Stimulated activated CD8-positive, alpha-beta memory T cell treated with anti-CD3 and anti-CD28 coated beads, Interleukin-2, amount 100 ng/mL, for 1 hour (primary cell): ENCODE measurements at regions not wholly inside any gene's neighbourhood (a gene's known extent, or its start where the extent isn't known, plus 50 kb on each side); places are given as distances from the start of the nearest gene placed in this dataset.
"Not testable (repeated sequence)": the region's sequence is repeated elsewhere in the genome, so short reads cannot be mapped to it uniquely, and the experiment has no call there.

Experiments used
- DNase-seq, 2 donors: peaks; one replicate each; pipeline ENCODE4 v3.0.0-alpha.2; 2020; ENCODE audit warnings: low read depth in 2 of 2

DNA sequence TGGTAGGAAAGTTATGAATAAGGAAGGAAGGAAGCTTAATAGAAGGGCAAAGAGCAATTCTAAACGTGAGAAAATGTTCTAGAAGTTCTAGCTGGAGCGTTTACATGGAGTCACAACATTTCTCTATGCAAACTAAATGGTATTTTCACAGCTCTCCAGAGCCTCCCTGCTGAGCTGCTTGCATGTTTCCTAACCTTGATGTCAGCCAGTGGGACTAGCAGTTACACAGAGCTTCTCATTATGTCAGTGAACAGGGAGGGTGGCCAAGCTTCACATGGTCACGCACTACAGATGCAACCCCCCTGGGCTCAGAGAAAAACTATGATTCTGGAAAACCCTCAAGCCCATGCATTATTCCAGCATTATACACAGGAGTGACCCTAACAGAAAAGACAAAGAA, 153.4 kb upstream of the CCDC150 start:
- no peak for DNase-seq

DNA sequence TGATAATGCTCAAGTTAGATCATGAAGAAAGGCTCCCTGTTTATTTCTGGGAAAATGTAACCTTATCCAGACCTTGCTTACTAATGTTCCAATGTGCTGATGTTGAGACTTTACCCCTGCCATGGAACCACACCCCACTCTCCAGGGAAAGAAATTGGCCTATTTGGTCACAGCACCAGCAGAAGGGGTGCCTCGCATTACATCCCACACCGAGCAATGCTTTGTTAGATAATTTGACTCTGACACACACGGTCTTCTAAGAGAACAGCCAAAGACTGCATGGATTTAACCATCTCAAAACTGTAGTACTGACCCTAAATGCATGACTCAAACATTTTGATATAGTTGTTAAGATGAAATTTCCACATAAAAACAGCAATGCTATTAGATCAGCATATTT, 152.1 kb upstream of the CCDC150 start:
- no peak for DNase-seq

DNA sequence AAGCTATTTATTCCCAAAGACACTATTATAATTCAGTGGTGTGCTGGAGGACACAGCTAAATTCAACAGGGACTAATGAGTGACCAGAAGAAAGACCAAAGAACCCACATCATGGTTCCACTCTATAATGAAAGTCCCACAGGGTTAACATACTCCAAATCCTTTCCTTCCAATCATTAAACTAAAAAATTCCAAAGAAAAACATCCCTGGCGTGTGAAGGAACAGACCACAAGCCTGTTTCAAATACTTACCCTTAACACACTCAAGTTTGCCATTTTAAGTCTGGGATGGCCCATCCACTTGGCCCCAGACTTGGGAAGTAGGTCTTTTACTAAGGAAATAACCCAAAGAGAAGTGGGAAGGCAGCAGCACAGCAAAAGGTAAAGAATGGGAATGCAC, 150.1 kb upstream of the CCDC150 start:
- no peak for DNase-seq

DNA sequence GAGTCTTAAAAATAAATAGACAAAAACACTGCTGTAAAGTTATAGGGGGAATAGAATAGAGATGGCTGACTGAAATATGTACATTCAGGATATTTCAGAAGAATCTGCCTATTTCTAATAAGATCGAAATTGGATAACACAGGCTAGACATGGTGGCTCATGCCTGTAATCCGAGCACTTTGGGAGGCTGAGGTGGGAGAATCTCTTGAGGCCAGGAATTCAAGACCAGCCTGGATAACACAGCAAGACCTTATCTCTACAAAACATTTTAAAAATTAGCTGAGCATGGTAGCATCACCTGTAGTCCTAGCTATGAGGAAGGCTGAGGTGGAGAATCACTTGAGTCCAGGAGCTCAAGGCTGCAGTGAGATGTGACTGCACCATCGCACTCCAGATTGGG, 146.6 kb upstream of the CCDC150 start:
- no peak for DNase-seq

DNA sequence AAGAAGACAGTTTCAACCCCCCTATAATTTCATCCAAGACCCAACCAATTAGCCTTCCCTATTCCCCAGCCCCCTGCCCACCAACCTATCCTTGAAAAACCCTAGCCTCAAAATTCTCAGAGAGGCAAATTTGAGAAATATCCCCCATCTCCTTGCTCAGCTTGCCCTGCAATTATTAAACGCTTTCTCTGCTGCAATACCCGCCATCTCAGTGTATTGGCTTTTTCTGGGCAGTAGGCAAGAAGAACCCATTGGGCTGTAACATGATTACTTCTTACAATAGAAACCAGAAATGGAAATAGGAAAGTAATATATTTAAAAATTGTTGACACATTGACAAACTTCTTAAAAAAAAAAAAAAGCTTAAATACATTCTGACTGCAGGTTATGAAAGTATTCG, 140.6 kb upstream of the CCDC150 start:
- no peak for DNase-seq

DNA sequence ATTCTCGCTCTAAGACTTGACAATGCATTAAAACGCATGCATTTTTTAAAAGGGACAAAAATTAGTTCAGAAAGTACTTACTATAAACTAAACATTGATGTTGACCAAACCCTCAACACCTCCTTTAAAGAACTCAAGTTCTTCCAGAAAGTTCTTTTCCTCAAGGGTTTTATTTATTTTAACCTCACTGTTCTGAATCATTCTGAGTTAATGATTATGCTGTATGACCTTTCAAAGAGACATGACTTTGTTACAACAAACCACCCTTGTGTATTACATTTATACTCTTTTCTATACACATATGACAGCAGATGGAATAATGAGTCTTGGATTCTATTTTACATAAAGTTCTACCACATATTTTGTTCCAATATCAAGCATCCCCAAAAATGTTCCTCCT, 139.8 kb upstream of the CCDC150 start:
- no peak for DNase-seq

DNA sequence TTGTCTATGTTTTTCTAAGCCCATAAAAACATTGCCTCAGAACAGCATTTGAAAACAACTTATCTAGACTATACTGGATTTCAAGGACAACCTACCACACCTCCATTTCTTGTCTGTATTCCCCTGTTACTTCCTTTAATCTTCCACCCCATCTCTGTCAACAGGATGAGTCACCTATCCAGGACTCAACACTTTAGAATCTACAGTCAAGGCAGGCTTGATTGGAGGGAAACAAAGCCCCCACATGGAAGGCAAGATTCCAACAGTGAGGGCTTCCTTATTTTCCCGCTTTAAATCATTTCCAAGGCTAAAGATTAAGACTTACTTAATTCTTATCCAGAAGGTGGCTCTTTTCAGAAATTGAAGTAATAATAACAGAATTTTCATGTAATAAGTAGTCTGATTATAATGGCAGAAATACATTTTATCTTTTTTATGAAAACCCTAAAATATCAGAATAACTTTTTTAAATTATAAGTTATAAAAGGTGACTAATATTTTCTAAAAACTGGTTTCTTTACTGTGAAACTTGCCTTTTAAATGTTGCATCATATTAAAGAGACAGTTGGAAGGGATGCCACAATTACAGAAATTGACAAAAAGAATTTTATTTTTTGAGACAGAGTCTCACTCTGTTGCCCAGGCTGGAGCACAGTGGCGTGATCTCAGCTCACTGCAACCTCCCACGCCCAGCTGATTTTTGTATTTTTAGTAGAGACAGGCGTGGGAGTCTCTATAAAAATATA, 138.7 kb upstream of the CCDC150 start:
- DNase-seq, result no peak

DNA sequence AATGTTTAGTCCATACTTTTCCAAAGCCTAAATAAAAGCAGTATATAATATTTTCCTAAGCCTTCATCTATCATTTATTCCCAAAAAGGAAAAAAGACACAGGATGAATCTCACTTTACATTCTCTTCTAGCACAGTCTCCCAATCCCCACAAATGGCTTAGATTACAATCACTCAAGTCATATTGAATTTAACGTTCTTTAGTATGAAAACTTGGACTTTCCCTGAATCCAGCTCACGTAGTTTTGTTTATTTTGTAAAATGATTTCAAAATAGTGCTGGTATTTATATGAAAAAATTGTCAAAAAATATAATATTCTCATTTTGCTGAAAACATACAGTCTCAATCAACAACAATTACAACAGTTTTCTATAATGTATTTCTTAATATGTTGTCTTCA, 137.7 kb upstream of the CCDC150 start:
- DNase-seq, result no peak

DNA sequence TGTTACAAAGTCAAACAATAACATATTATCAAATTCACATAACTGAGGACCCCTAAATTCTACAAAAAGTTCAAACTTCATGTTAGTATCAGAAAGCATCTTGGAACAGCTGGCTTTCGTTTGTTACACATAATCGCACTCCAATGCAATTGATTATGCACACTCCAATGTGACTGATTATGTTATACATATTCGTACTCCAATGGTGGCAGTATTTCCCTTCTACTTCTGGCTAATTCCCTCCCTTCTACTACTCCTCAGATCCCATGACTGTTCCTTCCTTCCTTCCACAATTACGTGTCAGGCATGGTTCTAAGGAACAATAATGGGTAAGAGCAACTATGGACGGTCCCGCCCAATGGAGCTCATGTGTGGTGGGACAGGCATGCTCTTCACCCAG, 137.1 kb upstream of the CCDC150 start:
- DNase-seq, result no peak

DNA sequence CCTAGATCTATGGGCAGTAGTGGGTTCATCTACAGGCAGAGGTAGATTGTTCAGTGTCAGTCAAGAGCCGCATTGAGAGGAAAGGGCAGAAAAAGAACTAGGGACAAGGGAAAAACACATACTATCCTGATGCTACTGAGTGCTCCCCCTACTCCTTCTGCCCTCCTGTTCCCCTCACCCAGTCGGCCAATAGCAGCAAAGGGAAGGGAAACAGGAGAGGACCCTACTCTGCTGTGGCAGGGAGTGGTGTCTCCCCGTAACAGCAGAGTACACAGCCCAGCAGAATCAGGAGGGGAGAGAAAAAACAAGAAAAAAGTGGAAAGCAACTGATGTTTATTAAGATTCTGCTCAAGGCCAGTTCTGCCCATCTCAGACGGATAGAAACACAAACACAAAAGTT, 136.1 kb upstream of the CCDC150 start:
- DNase-seq, result no peak

DNA sequence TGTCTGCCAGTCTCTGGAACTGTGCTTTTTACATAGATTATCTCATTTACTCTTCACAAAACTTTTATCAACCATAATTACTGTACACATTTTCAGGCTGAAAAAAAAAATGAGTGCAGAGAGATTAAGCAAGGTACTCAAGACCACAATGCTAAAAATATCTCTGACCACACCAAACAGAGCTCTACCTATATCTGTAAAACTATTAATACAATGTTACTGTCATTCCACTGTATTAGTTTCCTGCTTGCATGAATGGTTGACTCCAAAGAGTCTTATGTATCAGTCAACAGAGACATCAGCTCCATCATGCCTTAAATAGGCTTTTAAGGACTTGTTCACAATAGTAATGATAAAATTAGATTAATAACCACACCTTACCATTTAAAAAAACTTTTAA, 134.7 kb upstream of the CCDC150 start:
- no peak for DNase-seq

DNA sequence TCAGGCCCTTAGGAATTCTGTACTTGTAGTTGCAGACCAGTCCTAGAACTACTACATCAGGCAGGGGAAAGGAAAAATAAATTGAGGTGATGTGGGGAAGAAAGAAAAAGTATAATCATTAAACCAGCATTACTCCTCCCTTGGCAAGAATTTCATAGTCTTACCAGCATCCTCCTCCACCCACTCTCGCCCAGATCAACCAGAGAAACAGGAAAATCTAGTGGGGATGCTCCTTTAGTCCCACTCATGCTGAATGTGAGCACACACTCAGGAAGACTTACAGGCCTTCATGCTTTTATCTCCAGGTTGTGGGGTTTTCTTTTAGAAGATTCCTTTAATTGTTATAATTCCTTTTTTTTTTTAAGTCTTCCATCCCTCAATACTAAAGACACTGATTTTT, 129.3 kb upstream of the CCDC150 start:
- DNase-seq, result no peak

DNA sequence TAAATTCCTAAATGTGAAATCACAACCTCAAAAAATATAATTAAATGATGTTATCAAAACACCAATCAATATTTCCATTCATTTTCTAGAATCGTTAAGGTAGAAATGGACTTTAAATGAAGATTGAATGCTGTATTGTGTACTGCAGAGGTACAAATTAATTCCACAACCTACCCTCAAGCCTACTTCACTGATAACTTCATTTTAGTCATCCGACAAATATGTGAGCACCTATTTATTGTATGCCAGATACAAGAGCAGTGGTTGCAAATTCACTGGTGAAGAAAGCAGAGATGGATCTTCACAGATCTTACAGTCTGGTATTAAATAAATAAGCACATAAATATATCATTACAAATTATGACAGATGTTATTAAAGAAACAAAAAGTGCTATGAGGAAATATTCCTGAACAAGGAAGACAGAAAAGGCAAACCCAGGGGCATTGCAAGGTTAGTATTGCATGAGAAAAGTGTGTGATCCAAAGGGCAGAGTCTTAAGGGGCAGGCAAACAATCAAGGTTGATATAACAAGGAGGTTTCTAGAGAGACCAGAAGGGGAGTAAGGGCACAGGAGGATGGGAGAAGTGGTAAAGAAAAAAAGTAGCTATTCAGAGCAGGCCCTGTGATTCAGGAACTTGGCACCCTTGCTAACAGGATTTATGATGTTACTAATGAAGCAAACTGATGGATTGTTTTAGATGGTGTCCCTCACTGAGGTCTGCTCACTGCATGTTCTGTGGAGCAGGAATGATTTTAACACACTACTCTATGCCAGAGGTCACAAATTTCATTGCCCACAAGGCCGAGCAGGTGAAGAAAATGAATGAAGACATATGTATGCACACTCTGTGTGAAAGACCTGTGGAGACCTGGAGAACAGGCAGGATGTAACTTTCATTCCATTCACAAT, 128.0 kb upstream of the CCDC150 start:
- DNase-seq, result no peak

DNA sequence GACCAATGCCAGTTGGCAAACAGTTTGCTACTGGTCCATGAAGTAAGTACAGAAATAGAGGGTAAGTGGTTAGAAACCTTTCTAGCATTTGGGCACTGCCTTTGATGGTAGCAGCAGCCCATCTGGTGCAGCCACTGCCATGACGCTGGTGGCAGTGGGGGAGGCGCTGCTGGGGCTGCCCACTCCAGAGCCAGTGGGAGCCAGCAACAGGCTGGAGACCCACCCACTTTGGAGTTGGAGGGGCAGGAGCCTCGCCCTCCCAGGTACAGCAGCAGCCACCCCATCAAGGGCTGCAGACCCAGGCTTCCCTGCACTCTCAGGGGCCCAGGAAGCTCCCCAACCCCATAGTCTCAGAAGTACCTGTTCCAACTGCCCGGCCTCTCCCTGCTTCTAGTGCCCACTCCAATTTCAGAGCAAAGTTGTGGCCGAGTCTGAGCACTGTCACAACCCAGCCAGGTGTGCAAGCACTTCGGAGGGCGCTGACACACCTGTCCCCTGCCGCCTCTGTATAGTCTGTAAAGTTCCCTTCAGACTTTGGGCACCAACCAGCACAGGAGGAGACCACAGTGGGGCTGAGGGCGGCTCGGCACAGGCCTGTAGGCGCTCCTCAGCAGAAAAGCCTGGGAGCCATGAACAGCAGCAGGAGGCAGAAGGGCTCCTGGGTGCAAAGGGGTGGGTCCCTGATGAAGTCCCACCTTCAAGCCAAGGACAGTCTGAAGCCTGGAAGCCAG, 125.6 kb upstream of the CCDC150 start:
- no peak for DNase-seq

DNA sequence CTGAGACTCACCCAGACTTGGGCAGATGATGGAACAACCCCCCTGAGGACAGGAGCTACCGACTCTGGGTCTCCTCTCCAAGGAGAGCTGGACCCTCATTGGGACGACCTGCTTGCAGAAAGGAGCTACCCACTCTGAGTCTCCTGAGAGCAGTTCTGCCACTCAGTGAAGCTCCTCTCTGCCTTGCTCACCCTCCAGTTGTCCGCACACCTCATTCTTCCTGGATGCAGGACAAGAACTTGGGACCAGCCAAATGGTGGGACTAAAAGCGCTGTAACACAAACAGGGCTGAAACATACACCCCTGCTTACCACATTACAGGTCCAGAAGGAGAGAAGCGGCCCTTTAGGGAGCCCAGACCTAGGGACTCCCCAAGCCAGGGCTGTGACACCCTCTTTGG, 124.9 kb upstream of the CCDC150 start:
- no peak for DNase-seq

DNA sequence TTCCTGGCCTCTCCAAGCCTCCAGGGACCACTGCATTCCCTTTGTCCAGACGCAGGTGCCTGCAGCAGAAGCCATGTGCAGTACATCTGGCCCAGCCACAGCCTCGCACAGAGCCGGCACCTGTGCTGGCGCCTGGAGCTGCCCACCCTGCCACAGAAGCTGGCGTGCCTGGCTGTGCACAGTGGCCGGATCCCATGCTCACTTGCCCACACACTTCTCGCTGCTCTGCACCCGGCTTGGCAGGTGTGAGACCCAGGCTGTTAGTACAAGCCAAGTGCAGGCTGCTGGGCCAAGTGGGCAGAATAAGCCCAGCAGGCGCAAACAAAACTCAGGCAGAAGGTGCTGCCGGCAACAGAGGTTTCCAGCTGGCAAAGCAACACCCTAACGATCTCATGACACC, 124.5 kb upstream of the CCDC150 start:
- DNase-seq, result no peak

DNA sequence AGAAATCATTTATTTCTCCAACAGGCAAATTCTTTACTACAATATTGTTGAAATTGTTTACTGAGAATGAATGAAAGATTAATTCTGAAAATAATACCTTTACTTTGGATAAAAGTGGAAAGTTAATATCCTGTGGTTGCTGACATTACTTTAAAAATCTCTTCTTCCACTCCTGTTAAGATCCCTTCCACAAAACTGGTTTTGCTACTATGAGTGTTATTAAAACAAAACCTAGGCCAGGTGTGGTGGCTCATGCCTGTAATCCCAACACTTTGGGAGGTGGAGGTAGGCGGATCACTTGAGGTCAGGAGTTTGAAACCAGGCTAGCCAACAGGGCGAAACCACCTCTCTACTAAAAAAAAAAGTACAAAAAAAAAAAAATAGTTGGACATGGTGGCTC, 123.9 kb upstream of the CCDC150 start:
- DNase-seq, result no peak

DNA sequence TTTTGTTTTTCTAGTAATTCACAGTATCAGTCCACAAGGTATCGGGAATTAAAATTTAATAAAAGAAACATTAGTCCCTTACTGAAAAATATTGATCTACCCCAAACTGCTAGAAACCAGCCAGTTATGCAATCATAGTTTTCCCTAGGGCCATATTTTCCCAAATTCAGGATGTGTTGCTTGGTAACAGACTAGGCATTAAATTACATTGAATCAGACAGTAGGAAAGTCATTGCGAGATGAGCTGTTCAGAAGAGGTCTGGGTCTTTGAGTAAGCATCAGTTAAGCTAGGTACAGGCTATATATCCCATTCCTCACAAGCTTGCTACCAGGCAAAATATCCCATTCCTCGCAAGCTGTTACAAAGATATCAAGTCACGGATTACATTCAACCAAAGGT, 123.0 kb upstream of the CCDC150 start:
- no peak for DNase-seq

DNA sequence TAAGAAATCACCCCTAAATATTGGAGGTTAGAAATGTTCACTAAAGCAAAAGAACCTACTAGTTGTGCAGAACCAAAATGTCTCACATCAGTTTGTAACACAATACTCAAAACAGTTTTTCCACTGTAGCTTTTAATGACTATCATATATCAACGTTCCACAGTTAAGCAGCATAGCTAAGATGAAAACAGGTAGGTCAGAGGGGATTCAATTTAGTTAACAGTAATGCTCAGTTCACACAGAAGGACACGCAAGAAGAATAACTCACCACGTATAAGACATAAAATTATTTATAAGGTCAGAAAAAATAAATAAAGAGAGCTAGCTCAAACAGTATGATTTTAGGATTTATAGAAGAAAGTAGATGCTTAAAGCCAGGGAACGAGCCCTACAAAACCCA, 118.9 kb upstream of the CCDC150 start:
- DNase-seq, result no peak

DNA sequence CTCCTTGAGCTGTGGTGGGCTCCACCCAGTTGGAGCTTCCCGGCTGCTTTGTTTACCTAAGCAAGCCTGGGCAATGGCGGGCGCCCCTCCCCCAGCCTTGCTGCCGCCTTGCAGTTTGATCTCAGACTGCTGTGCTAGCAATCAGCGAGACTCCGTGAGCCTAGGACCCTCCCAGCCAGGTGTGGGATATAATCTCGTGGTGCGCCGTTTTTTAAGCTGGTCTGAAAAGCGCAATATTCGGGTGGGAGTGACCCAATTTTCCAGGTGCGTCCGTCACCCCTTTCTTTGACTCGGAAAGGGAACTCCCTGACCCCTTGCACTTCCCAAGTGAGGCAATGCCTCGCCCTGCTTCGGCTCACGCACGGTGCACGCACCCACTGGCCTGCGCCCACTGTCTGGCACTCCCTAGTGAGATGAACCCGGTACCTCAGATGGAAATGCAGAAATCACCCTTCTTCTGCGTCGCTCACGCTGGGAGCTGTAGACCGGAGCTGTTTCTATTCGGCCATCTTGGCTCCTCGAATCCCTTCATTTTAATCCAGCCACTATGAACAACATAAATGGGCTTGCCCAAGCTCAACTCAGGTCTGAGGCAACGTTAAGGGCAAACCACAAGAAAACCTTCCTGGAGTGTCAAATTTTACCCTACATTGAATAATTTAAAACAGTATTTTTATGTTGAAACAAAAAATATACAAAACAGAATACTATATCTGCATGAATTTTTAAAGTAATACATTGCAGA, 112.4 kb upstream of the CCDC150 start:
- DNase-seq, result not testable (repeated sequence)

DNA sequence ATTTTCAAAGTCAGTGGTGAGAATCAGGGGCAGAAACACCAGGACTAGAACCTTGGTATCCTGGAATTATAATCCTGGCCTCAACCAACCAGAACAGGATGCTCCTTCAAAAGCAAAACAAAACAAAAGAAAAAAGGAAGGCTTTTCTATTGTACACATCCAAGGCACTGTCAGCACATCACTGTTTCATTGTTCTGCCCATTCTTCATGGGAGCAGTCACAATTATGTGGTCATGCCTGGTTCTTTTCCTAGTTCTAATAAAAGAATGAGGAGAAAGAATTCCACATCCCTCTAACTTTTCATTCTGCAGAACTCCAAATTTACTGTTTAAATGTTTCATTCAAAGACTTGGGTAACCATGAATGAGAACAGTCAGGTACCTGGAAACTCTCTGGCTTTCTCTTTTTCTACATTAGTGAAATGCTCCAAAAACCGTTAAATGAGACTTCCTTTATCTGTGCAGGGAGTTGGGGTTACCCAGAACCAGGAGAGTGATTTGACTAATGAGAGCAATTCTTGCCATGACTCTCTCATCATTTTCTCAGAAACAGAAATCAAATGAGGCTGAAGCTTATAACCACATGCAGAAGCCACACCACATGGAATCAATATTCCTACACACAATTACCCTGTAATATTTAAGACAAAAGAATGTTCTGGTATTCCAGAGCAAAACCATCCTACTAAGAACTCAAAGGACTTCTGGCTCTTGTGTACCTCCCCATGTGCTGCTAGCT, 110.9 kb upstream of the CCDC150 start:
- DNase-seq, result no peak
